Naive thymus-derived CD4-positive, alpha-beta T cell (primary cell): ENCODE measurements at regions not wholly inside any gene's neighbourhood (a gene's known extent, or its start where the extent isn't known, plus 50 kb on each side); places are given as distances from the start of the nearest gene placed in this dataset.

Experiments
- ATAC-seq: fragments of 150-1000 bp; cut with Tn5 transposase; 2 replicates; pipeline ENCODE4 v1.10.0; 2021; ENCODE audit warnings: mild to moderate bottlenecking, moderate library complexity
- CTCF ChIA-PET: fragments of 350-600 bp; sonication (Branson Sonifier 250); formaldehyde crosslinking; loops from one replicate; lab custom pipeline; 2021; ENCODE audit warnings: antibody characterized with exemption; lab: Charles Lee
- POLR2A ChIA-PET: fragments of 350-600 bp; sonication (Branson Sonifier 250); formaldehyde crosslinking; loops from one replicate; lab custom pipeline; 2021; ENCODE audit warnings: antibody characterized with exemption, inconsistent platforms; lab: Charles Lee
- DNase-seq, 9 donors: peaks; one replicate each; pipeline versions ENCODE4 v3.0.0 to v3.0.0-alpha.2; 2020 to 2022; ENCODE audit warnings: mixed read lengths in 1 of 9
- H3K27ac ChIP-seq: one replicate; pipeline ENCODE4 v1.7.0; 2013; ENCODE audit warnings: mild to moderate bottlenecking, low read depth, low read length, moderate library complexity
- H3K27me3 ChIP-seq, 2 donors: one replicate each; pipeline ENCODE4 v1.7.0; 2013; ENCODE audit warnings: low read length in 2 of 2, mild to moderate bottlenecking in 2 of 2, moderate library complexity in 2 of 2; ENCODE audit not compliant: control insufficient read depth in 2 of 2, insufficient read depth in 2 of 2
- H3K36me3 ChIP-seq, 3 experiments: 1 replicate in 2 of 3; 2 replicates in 1 of 3; pipeline ENCODE4 v1.7.0; 2013; ENCODE audit warnings: low read length in 3 of 3, mild to moderate bottlenecking in 3 of 3, moderate library complexity in 1 of 3; ENCODE audit not compliant: insufficient read depth in 3 of 3, control insufficient read depth in 2 of 3
- H3K4me1 ChIP-seq, 2 donors: one replicate each; pipeline ENCODE4 v1.7.0; 2013; ENCODE audit warnings: low read length in 2 of 2, mild to moderate bottlenecking in 2 of 2, moderate library complexity in 1 of 2; ENCODE audit not compliant: control insufficient read depth in 2 of 2, insufficient read depth in 2 of 2
- H3K4me3 ChIP-seq: 2 replicates; pipeline ENCODE4 v1.7.0; 2013; ENCODE audit warnings: mild to moderate bottlenecking, low read length
- H3K9me3 ChIP-seq, 3 experiments: 1 replicate in 2 of 3; 2 replicates in 1 of 3; pipeline ENCODE4 v1.7.0; 2013; ENCODE audit warnings: low read length in 3 of 3; ENCODE audit not compliant: control insufficient read depth in 2 of 3
- H3K27ac Mint-ChIP-seq, 9 donors: one replicate each; pipeline ENCODE4 v1.8.0; 2020 to 2022; ENCODE audit warnings: mixed read lengths in 9 of 9, mild to moderate bottlenecking in 8 of 9, moderate library complexity in 5 of 9, inconsistent platforms in 2 of 9
- H3K27me3 Mint-ChIP-seq, 5 donors: one replicate each; pipeline ENCODE4 v1.8.0; 2021 to 2022; ENCODE audit warnings: mixed read lengths in 5 of 5, mild to moderate bottlenecking in 1 of 5
- H3K36me3 Mint-ChIP-seq, 5 donors: one replicate each; pipeline ENCODE4 v1.8.0; 2020 to 2022; ENCODE audit warnings: mixed read lengths in 5 of 5, mild to moderate bottlenecking in 3 of 5, inconsistent platforms in 1 of 5
- H3K4me1 Mint-ChIP-seq, 7 donors: one replicate each; pipeline ENCODE4 v1.8.0; 2020 to 2022; ENCODE audit warnings: mixed read lengths in 7 of 7, mild to moderate bottlenecking in 3 of 7, inconsistent platforms in 1 of 7
- H3K4me3 Mint-ChIP-seq, 10 donors: one replicate each; pipeline ENCODE4 v1.8.0; 2020 to 2022; ENCODE audit warnings: mild to moderate bottlenecking in 10 of 10, mixed read lengths in 10 of 10, moderate library complexity in 6 of 10, inconsistent platforms in 2 of 10
- H3K9me3 Mint-ChIP-seq, 11 donors: one replicate each; pipeline ENCODE4 v1.8.0; 2020 to 2022; ENCODE audit warnings: mixed read lengths in 11 of 11, mild to moderate bottlenecking in 4 of 11, inconsistent platforms in 1 of 11, moderate library complexity in 1 of 11
- intact Hi-C, 2 donors: fragments of 100-400 bp; cut with micrococcal nuclease; formaldehyde crosslinking; loops; one replicate each; pipeline ENCODE4 v1.15.1; 2023

GRCh38 chr18:76227759-76228158 lies 267.3 kb downstream of the ZNF516 start:
- POLR2A ChIA-PET = no interaction called here
- intact Hi-C loops = no loop called here
- no peaks in the 10 kb centered on the region for H3K9me3 ChIP-seq

GRCh38 chr18:76223403-76223802 lies 271.6 kb downstream of the ZNF516 start:
- ChIA-PET CTCF (no interaction called here), POLR2A (no interaction called here)
- no peaks in the 10 kb centered on the region for H3K27me3 Mint-ChIP-seq
- H3K9me3 Mint-ChIP-seq = peaks cover 0 to 4% (median 0%) of the 10 kb centered on the region in 11 donors
- H3K36me3 Mint-ChIP-seq = no peaks in the 10 kb centered on the region
- H3K27ac ChIP-seq = no peak overlapping the region
- H3K27me3 ChIP-seq = no peaks in the 10 kb centered on the region
- no peaks in the 10 kb centered on the region for H3K4me1 ChIP-seq
- no peak overlapping the region for H3K27ac Mint-ChIP-seq
- ATAC-seq (no peak), DNase-seq (no peak)
- H3K4me3 Mint-ChIP-seq = no peak overlapping the region
- no peaks in the 10 kb centered on the region for H3K36me3 ChIP-seq
- no peaks in the 10 kb centered on the region for H3K4me1 Mint-ChIP-seq
- H3K4me3 ChIP-seq = no peak overlapping the region
- intact Hi-C loops = no loop called here
- H3K9me3 ChIP-seq = no peaks in the 10 kb centered on the region

More at GRCh38 chr18:76227759-76228158, 267.3 kb downstream of the ZNF516 start:
- Histone ChIP-seq H3K36me3 (no peaks in the 10 kb centered on the region), H3K4me1 (no peaks in the 10 kb centered on the region), H3K27me3 (no peaks in the 10 kb centered on the region), H3K27ac (no peak overlapping the region), H3K4me3 (no peak overlapping the region)
- Mint-ChIP-seq H3K27me3 (peaks cover 0 to 14% (median 3%) of the 10 kb centered on the region in 5 donors), H3K4me3 (no peak overlapping the region), H3K4me1 (no peaks in the 10 kb centered on the region), H3K27ac (no peak overlapping the region), H3K36me3 (no peaks in the 10 kb centered on the region), H3K9me3 (peaks cover 0 to 5% (median 0%) of the 10 kb centered on the region in 11 donors)
- DNase-seq (no peak), ATAC-seq (no peak)
- CTCF ChIA-PET = no interaction called here

GRCh38 chr18:76219023-76219422 lies 276.0 kb downstream of the ZNF516 start:
- peaks cover 0 to 4% (median 0%) of the 10 kb centered on the region in 11 donors for H3K9me3 Mint-ChIP-seq
- DNase-seq = no peak
- H3K27ac ChIP-seq = no peak overlapping the region
- POLR2A ChIA-PET = no interaction called here
- H3K36me3 Mint-ChIP-seq = no peaks in the 10 kb centered on the region
- no peak overlapping the region for H3K4me3 Mint-ChIP-seq
- ATAC-seq = no peak
- H3K4me1 Mint-ChIP-seq = peaks cover 0 to 4% (median 3%) of the 10 kb centered on the region in 7 donors
- no peaks in the 10 kb centered on the region for H3K36me3 ChIP-seq
- no peaks in the 10 kb centered on the region for H3K4me1 ChIP-seq
- H3K27me3 Mint-ChIP-seq = no peaks in the 10 kb centered on the region
- no peak overlapping the region for H3K27ac Mint-ChIP-seq
- H3K4me3 ChIP-seq = no peak overlapping the region
- CTCF ChIA-PET = no interaction called here
- intact Hi-C loops = no loop called here
- no peaks in the 10 kb centered on the region for H3K9me3 ChIP-seq
- no peaks in the 10 kb centered on the region for H3K27me3 ChIP-seq

- ChIA-PET POLR2A (no interaction called here), CTCF (no interaction called here)
- H3K36me3 Mint-ChIP-seq = no peaks in the 10 kb centered on the region
- Histone ChIP-seq H3K4me3 (no peak overlapping the region), H3K36me3 (no peaks in the 10 kb centered on the region), H3K9me3 (no peaks in the 10 kb centered on the region), H3K4me1 (peaks cover 0 to 6% of the 10 kb centered on the region in 2 donors), H3K27ac (no peak overlapping the region), H3K27me3 (no peaks in the 10 kb centered on the region)
- no peak overlapping the region for H3K27ac Mint-ChIP-seq
- H3K4me3 Mint-ChIP-seq = no peak overlapping the region
- peaks cover 0 to 21% (median 20%) of the 10 kb centered on the region in 7 donors for H3K4me1 Mint-ChIP-seq
- intact Hi-C loops = no loop called here
- no peaks in the 10 kb centered on the region for H3K9me3 Mint-ChIP-seq
- ATAC-seq (no peak), DNase-seq (no peak)
- H3K27me3 Mint-ChIP-seq = peaks cover 0 to 9% (median 0%) of the 10 kb centered on the region in 5 donors
Observed at GRCh38 chr18:76216096-76216495, 278.9 kb downstream of the ZNF516 start.

- intact Hi-C loops = loop anchor here in 1 of 2 donors (2.0 kb wide), 1 partner anchor 43 kb away; no protein-coding TSS in a partner anchor
- peak overlapping the region in 2 of 9 donors; percentile 2 to 65 for H3K27ac Mint-ChIP-seq
- H3K4me3 Mint-ChIP-seq = peak overlapping the region in 3 of 10 donors; percentile 20 to 43 (median 25)
- H3K4me1 Mint-ChIP-seq = peaks cover 2 to 21% (median 20%) of the 10 kb centered on the region in 7 donors
- DNase-seq (no peak), ATAC-seq (no peak)
- no peak overlapping the region for H3K4me3 ChIP-seq
- peaks cover 0 to 16% (median 4%) of the 10 kb centered on the region in 5 donors for H3K27me3 Mint-ChIP-seq
- H3K9me3 ChIP-seq = no peaks in the 10 kb centered on the region
- H3K9me3 Mint-ChIP-seq = no peaks in the 10 kb centered on the region
- H3K36me3 Mint-ChIP-seq = no peaks in the 10 kb centered on the region
- no peaks in the 10 kb centered on the region for H3K27me3 ChIP-seq
- no peak overlapping the region for H3K27ac ChIP-seq
- H3K36me3 ChIP-seq = no peaks in the 10 kb centered on the region
- POLR2A ChIA-PET = no interaction called here
- H3K4me1 ChIP-seq = peaks cover 0 to 6% of the 10 kb centered on the region in 2 donors
- CTCF ChIA-PET = no interaction called here
Observed at GRCh38 chr18:76213991-76214390, 281.1 kb downstream of the ZNF516 start.

- ATAC-seq = peak; percentile 60
- Mint-ChIP-seq H3K27me3 (peaks cover 0 to 23% (median 4%) of the 10 kb centered on the region in 5 donors), H3K4me3 (peak overlapping the region in 6 of 10 donors; percentile 3 to 48 (median 28)), H3K27ac (peak overlapping the region in 2 of 9 donors; percentile 6 to 9), H3K36me3 (no peaks in the 10 kb centered on the region), H3K9me3 (no peaks in the 10 kb centered on the region), H3K4me1 (peaks cover 2 to 21% (median 20%) of the 10 kb centered on the region in 7 donors)
- DNase-seq = peak in 6 of 9 donors; percentile 14 to 61 (median 44)
- Histone ChIP-seq H3K27ac (no peak overlapping the region), H3K9me3 (no peaks in the 10 kb centered on the region), H3K27me3 (no peaks in the 10 kb centered on the region), H3K36me3 (no peaks in the 10 kb centered on the region), H3K4me3 (no peak overlapping the region), H3K4me1 (peaks cover 0 to 6% of the 10 kb centered on the region in 2 donors)
- POLR2A ChIA-PET = no interaction called here
- CTCF ChIA-PET = interaction anchor here (0.5 kb wide), 1 partner anchor 709 kb away, joined by 3 read pairs; no protein-coding TSS in a partner anchor
- intact Hi-C loops = loop anchor here in 1 of 2 donors (2.0 kb wide), 1 partner anchor 44 kb away; no protein-coding TSS in a partner anchor
Observed at GRCh38 chr18:76212960-76213359, 282.1 kb downstream of the ZNF516 start.

- CTCF ChIA-PET = no interaction called here
- Mint-ChIP-seq H3K4me3 (peak overlapping the region in 1 of 10 donors; percentile 34), H3K27ac (no peak overlapping the region), H3K9me3 (peaks cover 0 to 1% (median 0%) of the 10 kb centered on the region in 11 donors), H3K4me1 (peaks cover 2 to 21% (median 20%) of the 10 kb centered on the region in 7 donors), H3K27me3 (peaks cover 4 to 34% (median 17%) of the 10 kb centered on the region in 5 donors), H3K36me3 (no peaks in the 10 kb centered on the region)
- H3K4me1 ChIP-seq = peaks cover 0 to 6% of the 10 kb centered on the region in 2 donors
- no peak for ATAC-seq
- POLR2A ChIA-PET = no interaction called here
- no peaks in the 10 kb centered on the region for H3K36me3 ChIP-seq
- H3K9me3 ChIP-seq = no peaks in the 10 kb centered on the region
- DNase-seq = no peak
- H3K27me3 ChIP-seq = no peaks in the 10 kb centered on the region
- intact Hi-C loops = no loop called here
- H3K27ac ChIP-seq = no peak overlapping the region
- no peak overlapping the region for H3K4me3 ChIP-seq
Observed at GRCh38 chr18:76209597-76209996, 285.4 kb downstream of the ZNF516 start.
